ENCODE measurements at regions not wholly inside any gene's neighbourhood (a gene's known extent, or its start where the extent isn't known, plus 50 kb on each side); places are given as distances from the start of the nearest gene placed in this dataset.
"Not testable (repeated sequence)": the region's sequence is repeated elsewhere in the genome, so short reads cannot be mapped to it uniquely, and the experiment has no call there.

GRCh38 chr15:88965097-88965496 is 51.9 kb upstream of the MFGE8 start:
- not testable (repeated sequence) for DNase-seq

DNA sequence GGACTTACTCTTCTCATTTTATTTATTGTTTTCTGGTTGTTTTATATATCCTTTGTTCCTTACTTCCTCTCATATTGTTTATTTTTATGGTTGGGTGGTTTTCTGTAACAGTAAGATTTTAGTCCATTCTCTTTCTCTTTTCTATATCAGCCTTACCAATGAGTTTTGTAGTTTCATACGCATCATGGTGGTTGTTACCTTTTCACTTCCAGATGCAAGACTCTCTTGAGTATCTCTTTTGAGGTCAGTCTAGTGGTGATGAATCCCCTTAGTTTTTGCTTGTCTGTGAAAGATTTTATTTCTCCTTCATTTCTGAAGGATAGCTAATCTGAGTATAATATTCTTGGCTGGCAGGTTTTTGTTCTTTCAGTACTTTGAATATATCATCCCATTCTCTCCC is 57.1 kb upstream of the MFGE8 start:
- no peak for DNase-seq

DNA sequence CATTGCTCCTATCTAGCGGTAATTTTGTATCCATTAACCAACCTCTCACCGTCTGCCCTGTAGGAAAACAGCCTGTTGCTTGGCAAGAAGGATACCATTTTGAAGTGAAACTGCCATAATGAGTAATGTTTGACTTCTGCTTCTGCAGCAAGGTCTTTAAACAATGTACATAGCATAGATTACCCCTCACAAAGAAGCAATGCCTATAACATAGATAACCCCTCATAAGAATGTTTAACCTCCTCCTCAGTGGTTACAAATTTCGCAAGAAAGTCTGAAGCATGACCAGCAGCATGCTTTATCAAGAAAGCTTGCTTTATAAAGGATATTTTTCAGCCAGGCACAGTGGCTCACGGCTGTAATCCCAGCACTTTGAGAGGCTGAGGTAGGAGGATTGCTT is 61.2 kb upstream of the MFGE8 start:
- DNase-seq = no peak

GRCh38 chr15:88975891-88976290 is 62.7 kb upstream of the MFGE8 start:
- DNase-seq = no peak

DNA sequence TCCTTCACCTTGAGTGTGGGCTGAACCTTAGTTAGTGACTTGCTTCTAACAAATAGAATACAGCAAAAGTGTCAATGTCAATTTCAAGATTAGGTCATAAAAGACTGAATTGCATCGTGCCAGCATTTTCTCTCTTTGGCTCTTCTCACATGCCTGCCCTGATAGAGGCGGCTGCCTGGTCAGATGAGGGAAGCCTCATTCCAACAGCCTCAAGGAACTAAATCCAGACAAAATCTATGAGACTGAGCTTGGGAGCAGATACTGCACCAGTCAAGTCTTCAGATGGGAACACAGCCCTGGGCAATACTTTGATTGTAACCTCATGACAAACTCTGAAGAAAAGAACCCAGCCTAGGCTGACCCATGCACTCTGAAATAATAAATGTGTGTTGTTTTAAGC is 63.5 kb upstream of the MFGE8 start:
- no peak for DNase-seq

DNA sequence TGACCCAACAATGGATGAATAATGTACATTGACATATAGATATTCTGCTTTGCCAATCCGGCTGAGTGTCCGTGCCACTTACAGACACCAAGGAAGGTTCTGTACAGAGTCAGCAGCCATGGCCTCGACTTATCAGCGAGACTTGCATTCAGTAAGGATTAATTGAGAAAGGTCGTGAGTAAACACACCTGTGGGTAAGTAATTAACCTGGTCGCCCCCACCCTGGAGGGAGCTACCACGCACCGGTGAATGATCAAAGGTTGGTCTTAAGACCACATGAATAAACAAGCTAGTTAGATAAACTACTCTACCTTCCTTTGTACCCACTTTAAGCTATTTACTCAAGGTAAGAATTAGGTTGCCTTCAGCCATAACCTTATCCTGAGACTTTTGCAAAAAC is 66.5 kb upstream of the MFGE8 start:
- no peak for DNase-seq

- no peak for DNase-seq
Observed at GRCh38 chr15:88980498-88980897, 67.3 kb upstream of the MFGE8 start.

- DNase-seq = no peak
Observed at GRCh38 chr15:88981244-88982215, 68.4 kb upstream of the MFGE8 start.

- DNase-seq = no peak
Observed at GRCh38 chr15:88982304-88982945, 69.2 kb upstream of the MFGE8 start.

DNA sequence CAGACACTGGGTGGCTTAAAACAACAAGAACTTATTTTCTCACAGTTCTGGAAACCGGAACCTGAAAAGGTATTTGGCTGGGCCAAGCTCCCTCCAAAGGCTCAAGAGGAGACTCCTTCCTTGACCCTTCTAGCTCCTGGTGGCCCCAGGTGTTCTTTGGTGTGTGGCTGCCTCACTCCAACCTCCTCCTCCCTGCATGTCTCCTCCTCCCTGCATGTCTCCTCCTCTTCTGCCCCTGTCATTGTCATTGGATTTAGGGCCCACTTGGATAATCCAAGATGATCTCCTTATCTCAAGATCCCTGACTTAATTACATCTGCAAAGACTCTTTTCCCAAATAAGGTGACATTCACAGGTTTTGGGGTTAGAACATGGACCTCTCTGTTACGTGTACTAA is 69.8 kb upstream of the MFGE8 start:
- no peak for DNase-seq

GRCh38 chr15:88983861-88984429 is 70.8 kb upstream of the MFGE8 start:
- DNase-seq = no peak

GRCh38 chr15:88985547-88986393 is 72.6 kb upstream of the MFGE8 start:
- no peak for DNase-seq

- DNase-seq = no peak
Observed at GRCh38 chr15:88986949-88987590, 73.9 kb upstream of the MFGE8 start.

DNA sequence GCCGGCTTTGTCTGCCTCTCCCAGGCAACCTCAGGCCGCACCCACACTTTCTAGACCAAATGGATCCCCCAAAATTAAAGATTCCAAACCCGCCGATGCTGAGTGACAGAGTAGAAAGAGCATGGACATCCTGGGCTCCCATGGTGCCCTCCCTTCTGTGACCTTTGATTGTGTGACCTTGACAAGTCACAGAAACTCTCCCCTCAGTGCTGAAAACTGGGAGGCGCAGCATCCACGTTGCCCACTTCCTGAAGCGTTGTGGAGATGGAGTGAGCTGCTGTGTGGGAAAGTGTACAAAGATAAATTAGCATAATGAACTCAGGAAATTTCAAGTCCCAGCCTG is 74.4 kb upstream of the MFGE8 start:
- DNase-seq = no peak

DNA sequence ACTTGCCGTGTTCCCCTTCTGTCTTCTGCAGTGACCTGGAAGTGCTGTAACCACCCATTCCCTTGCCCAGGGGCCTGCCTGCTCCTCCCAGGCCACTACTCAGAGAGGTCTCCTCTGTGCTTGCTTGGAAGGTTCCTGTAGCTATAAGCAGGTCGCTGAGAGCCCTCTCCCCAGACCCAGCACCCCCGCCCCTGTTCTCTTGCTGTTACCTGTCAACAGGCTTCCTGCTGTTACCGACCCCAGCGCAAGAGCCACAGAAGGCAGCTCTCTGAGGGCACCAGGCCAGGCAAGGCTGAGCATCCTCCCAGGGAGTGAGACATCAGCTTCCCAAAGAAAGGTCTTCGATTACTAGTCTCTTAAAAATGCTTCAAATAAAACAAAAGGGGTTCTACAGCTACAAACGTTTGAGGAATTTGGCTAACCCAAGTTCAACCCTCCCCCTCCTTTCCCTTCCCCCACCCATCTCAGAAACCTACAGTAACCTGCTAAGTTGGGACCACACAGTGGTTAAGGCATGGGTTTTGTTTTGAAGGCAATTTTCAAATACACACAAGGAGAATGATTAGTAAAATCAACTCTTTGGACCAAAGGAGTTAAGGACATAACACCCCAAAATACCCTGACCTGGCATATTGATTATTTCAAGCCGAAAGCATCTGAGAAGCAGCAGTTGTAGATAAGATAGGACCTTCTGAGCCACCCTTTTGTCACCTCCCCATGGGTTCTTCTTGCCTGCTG is 74.9 kb upstream of the MFGE8 start:
- DNase-seq = no peak

GRCh38 chr15:88989578-88989977 is 76.4 kb upstream of the MFGE8 start:
- DNase-seq = no peak

DNA sequence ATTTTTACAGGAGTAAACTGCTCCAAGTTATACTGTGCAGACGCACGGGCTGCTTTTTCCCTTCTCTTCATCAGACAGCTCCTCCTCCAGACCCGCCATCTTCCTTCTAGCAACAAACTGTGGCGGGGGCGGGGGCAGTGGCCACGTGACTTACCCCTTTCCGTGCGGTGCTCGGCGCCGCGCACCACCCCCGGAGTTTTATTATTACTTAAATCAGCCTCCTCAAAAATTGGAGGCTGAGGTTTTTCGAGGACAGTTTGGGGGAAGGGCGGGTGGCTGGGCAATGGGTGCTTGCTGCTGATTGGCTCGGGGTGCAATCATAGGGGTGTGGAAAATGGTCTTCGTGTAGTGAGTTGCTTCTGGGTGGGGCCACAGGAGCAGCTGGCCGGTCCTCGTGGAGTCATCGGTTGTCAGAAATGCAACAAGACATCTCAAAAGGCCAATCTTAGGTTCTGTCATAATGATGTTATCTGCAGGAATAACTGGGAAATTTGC is 77.1 kb upstream of the MFGE8 start:
- DNase-seq = no peak

- no peak for DNase-seq
Observed at GRCh38 chr15:88992216-88992615, 79.0 kb upstream of the MFGE8 start.

DNA sequence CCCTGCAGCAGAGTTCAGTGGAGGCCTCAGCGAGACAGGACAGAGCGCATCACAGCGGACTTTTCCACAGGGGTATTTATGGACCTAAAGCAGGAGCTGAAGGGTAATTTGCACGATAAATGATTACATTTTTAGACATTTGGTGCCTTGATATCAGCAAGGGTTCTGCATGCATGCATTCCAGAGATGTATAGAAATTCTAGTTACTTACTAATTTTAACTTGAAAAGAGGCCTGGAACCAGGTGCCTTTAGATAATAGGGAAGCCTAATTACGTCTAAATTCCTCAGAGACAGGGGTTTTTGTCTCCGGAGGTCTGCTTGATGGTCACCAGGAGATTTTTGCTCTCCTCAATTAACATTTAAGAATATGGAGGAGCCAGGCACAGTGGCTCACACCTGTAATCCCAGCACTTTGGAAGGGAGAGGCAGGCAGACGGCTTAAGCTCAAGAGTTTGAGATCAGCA is 79.8 kb upstream of the MFGE8 start:
- DNase-seq = no peak

DNA sequence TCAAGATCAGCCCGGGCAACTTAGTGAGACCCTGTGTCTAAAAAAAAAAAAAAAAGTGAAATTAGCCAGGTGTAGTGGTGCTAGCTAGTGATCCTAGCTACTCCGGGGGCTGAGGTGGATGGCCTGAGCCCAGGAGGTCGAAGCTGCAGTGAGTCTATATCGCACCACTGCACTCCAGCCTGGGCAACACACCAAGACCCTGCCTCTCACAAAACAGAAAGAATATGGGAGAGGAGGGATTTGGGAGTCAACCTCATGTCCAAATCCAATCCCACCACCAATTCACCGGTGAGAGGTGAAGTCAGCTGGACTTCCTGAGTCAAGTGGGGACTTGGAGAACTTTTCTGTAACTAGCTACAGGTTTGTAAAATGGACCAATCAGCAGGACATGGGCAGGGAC is 80.5 kb upstream of the MFGE8 start:
- no peak for DNase-seq

DNA sequence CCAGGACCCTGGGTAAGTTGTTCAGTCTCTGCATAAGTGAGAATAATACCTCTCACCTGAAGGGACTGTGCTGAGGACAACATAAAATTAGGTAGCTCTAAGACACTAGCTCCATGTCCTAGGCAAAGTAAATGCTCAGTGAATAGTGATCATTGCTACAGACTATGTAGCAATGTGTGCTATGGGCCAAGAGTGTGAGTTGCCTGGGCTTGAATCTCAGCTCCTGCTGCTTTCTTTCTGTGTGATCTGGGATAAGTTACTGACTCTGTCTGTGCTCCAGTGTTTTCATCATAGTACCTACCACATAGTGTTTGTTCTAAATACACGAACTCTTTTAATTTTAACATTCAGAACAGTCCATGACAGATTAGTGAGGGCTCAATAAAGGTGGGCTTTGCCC is 81.1 kb upstream of the MFGE8 start:
- DNase-seq = no peak

GRCh38 chr15:88995449-88995848 is 82.3 kb upstream of the MFGE8 start:
- no peak for DNase-seq
